ENCODE measurements at regions not wholly inside any gene's neighbourhood (a gene's known extent, or its start where the extent isn't known, plus 50 kb on each side); places are given as distances from the start of the nearest gene placed in this dataset.

DNA sequence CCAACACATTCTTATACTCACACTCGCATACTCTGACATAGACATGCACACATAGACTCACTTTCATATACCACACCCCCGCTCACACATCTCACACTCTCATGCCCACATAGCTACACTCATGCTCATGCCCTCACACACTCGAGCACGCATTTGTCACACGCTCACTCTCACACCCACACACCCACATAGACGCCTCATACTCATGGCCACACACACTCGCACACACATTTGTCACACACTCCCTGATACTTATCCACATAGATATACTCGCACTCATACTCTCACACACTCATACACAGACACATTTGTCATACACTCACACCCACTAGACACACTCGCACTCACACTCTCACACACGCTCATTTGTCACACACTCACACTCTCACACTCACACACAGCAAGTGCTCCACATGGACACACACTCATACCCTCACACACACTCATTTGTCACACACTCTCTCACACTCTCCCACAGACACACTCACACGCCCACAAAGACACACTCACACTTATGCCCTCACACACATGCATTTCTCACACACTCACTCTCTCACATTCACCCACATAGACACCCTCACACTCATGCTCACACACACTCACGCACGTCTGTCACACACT, 50.9 kb downstream of the TNP1 start:
- DNase-seq: no peak

DNA sequence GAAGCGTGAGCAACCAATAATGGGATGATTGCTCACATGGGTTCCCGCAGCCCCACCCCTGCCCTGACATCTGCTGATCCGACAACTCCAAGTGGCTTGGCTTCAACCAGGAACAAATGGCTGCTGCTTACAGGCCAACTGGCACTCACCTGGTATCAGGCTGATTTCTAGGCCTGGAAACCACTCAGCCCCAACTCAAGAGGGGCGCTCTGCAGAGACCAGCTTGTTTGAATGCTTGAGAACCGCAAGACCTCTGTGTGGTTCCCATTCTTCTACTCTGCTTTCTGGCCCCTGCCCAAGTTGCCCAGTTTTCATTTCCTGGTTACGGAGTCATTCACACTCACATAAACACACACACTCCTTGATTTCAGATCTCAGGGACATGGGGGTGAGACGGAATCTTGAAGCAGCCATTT, 52.0 kb downstream of the TNP1 start:
- DNase-seq: no peak

DNA sequence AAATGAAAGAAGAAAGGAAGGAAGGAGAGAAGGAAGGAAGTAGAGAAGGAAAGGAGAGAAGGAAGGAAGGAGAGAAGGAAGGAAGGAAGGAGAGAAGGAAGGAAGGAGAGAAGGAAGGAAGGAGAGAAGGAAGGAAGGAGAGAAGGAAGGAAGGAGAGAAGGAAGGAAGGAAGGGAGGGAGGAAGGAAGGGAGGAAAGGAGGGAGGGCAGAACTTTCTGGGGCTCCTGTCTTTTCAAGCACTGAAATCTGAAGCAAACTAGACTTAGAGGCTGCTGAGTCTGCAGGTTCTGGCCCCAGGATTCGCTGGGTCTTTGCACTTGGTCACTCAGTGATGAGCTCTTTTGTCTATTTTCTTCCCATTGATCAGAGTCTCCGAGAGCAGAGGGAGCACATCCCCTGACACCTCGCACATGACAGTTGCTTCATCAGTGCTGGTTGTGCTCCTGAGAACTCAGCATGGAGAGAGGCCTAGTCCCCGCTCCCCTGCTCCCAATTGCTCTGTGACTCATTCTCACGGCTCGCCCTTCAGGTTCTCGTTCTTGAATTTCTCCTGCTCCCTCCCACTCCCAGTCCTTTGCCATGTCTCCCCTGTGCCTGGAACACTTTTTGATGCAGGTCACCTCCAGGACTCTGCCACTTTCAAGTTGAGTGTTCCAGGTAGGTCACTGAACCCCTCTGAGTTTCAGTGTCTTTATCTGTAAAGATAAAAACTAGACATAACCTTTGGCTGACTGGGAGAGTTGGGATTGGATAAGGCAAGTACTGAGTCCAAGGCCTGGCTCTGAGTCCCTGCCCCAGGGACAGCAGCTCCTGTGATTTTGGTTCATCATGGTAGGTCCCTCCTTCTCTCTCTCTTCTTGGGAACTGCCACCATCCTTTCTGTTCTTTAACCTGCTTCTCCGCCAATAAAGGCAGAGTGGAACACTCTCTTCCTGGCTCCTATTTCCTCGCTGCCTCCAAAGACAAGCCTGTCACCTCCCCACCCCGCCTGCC, 55.2 kb downstream of the TNP1 start:
- no peak for DNase-seq

DNA sequence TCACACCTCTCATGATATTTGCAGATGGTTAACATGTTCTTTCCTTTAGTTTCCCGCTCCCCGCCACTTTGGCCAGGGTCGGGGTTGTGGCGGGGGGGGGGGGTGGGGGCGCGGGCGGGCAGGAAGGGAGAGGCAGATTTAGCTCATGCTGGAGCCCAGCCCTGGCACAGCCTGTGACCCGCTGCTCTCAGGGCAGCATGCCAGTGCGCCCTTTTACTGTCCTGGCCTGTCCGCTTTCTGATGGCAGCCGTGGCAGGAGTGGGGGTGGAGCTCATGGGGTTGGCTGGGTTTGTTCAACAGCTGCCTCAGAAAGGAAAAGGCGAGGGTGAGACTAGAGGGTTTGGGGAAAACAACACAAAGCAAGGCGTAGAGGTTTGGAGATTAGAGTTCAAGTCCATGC, 56.1 kb downstream of the TNP1 start:
- DNase-seq: no peak

GRCh38 chr2:216802516-216803215, 57.2 kb downstream of the TNP1 start:
- no peak for DNase-seq

DNA sequence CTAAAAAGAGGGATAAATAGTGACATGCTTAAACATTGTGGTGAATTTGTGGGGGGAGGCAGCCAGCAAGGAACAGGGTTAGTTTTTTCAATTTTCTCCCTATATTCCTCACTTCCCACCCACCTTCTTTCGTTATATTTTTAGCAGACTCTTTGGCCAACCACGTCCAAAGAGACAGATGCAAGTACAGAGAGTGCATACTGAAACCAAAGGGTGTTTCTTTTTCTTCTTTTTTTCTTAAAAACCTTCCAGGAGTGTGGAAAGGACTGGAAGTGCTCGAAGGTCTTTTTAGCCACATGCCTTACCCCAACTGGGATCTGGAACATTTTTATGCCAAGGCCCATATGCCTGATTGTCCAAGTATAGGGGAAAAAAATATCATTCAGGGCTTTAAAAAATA, 59.0 kb downstream of the TNP1 start:
- no peak for DNase-seq

GRCh38 chr2:216799873-216800431, 59.9 kb downstream of the TNP1 start:
- no peak for DNase-seq

- no peak for DNase-seq
These were observed 63.6 kb downstream of the TNP1 start for GRCh38 chr2:216796115-216796840.

DNA sequence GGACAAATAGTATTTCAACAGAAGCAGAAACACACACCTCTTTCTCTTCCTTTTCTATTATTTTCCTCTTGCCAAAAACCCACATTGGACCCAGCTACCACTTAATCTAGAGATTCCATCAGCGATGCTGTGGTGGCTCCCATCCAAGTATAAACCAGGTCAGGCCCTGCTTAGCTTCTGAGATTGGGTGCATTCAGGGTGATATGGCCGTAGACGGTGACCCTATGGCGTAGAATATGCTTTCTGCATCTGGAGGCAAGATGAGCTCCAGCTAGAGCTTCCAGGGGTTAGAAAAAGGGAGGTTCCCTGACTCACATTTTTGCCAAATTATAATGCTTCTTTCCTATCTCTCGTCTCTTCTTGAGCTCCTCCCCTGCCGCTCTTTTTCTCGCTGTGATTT, 66.5 kb downstream of the TNP1 start:
- no peak for DNase-seq

DNA sequence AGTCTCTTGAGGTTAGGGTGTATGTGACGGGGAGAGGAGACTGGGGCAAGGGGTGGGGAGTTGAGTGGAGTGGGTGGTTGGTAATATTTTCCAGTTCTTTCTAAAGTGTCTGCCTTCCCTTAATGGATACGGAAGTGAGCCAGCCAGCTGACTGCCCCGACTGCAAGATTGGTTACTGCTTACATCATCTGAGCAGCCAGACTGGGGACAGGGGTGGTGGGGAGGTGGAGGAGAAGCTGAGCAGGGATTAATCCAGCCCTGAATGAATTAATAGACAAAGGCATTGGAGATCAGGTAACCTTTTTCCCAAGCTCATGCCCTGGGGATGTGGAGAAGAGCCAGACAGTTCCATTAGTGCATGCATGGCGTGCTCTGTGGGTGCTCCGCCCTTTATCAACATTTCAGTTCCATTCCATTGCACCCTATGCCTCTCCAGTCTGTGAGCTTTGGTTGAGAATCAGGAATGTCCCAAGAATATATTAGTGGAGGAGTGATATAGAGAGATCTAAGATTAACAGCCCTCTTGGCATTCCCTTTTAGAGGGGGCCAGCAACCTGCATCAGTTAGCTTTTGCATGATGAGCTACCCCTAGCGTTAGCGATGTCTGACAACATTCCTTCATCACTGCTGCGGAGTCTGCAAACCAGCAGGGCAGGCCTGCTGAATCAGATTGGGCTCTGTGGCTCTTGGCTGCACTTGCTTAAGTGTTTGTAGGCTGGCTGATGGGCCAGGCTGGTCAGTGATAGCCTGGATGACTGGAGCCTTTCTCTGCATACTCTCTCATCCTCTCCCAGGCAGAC, 67.4 kb downstream of the TNP1 start:
- no peak for DNase-seq

GRCh38 chr2:216791303-216791702, 68.6 kb downstream of the TNP1 start:
- no peak for DNase-seq

DNA sequence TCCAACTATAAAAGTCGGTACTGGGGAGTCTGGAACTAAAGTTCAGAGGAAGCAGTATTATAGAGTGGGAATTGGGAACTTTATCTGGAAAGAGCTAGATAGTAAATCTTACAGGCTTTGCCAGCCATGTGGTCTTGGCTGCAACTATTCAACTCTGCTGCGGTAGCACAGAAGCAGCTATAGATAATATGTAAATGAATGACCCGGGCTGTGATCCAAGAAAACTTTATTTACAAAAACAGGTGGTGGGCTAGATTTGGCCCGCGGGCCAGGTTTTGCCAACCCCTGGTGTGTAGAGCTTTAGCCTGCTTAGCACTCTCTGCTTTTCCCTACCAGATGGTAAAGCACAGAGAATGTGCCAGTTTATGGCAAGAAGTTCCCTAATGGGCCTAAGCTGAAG, 70.8 kb downstream of the TNP1 start:
- no peak for DNase-seq

GRCh38 chr2:216787851-216788540, 71.9 kb downstream of the TNP1 start:
- no peak for DNase-seq

DNA sequence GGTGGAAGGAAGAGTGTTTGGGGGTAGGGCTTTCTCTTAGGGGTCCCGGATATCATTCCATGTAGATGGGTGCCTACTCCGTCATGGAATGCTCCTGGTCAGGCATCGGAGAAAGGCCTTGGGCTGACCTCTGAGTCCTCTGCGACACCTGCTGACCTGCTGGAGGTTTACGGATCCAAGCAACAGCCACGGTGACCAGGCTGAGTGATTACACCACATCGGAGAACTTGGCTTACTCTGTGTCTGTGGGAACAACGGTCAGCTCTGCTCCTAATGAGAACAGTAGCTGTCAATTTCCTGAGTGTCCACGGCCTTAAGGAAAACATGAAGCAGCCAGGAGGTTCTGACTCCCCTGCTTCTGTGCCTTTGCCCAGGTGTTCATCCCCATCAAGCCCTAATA, 73.2 kb downstream of the TNP1 start:
- no peak for DNase-seq

- no peak for DNase-seq
These were observed 75.4 kb downstream of the TNP1 start for GRCh38 chr2:216784456-216784855.

DNA sequence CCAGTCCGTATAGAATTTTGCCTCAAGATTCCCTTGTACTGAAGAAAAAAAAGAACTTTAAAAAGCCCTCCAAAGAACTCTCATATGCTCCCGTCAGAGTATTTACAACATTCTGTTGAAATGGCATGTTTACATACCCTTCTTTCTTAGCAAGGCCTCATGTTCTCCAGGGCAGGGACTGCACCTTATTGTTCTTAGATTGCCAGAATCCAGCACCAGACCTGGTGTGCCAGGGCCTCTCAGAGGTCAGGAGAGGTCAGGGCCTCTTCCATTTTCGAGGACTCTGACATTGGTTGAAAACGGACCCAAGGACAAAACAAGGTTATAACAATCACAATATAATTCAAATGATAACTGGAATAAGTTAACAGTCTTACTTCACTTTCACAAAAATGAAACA, 78.2 kb downstream of the TNP1 start:
- DNase-seq: no peak

DNA sequence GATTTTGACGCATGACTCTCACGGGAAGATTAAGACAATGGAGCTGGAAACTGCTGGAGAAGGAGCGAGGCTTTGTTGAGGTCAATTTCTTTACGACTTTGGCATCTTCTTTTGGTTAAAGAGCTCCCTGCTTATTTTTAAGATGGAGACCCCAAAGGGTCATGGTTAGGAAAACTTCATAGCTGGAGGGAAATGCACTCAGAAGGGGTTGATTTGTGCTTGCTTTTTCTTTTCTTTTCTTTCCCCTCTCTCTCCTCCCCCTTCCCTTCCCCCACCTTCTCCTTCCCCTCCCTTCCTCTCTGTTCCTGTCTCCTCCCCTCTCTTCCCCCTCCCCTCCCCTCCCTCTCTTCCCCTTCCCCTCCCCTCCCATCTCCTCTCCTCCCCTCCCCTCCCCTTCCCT, 79.0 kb downstream of the TNP1 start:
- DNase-seq: no peak

- DNase-seq: peak; percentile 72
These were observed 82.1 kb downstream of the TNP1 start for GRCh38 chr2:216777637-216778273.

DNA sequence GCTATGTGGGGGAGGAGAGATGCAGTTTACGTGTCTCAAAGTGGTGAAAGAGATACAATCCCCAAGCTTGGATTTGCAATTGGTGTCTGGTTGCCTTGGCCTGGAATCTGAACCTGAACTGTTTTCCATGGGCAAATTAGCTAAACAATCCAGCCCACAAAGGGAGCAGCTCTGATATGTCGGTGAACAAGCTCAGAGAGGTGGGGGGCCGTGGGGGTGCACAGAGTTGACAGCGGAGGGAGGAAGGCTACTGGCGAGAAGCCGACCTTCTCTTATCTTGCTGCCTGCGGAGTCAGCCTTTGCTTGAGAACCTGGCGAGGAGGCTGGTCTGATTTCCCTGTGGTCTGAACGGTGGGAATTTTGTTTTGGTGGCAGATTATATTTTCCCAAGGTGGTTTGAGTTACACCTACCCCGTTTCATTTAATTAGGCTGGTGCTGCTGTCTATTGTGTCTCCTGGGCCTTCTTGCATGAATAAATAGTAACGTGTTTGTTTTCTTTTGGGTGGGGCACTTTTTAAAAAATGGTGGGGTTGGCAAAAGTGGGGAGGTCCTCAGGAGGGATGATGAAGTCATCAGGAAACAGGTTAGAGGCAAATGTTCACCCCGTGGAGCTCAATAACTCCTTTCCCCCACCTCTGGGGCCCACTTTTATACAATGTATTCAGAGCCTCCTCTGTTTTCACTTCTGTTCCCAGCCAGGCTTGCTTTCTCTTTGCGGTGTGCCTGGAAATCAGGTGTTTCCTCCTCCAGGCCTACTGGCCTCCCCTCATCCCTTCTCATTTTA, 80.9 kb upstream of the IGFBP5 start:
- no peak for DNase-seq

DNA sequence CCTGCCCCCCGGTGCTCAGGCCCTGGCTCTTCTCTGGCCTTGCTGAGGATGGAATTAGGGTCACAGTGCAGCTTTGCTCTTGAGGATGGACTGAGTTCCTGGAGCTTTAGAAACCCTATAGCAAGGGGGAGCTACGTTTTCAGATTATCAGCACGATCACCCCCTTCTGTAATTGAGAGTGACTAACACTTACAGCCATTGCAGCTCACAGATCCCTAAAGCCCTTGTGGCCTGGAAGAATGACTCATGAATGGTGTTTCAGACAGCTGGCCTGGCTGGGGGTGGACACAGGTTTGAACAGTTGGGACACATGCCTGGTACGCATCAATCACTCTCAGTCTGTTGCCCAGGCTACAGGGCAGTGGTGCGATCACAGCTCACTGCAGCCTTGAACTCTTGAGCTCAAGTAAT, 79.7 kb upstream of the IGFBP5 start:
- DNase-seq: peak; percentile 95
